ENCODE measurements at regions not wholly inside any gene's neighbourhood (a gene's known extent, or its start where the extent isn't known, plus 50 kb on each side); places are given as distances from the start of the nearest gene placed in this dataset.
A peak's percentile ranks its signal among the peaks of the same experiment; 100 is the strongest.

DNA sequence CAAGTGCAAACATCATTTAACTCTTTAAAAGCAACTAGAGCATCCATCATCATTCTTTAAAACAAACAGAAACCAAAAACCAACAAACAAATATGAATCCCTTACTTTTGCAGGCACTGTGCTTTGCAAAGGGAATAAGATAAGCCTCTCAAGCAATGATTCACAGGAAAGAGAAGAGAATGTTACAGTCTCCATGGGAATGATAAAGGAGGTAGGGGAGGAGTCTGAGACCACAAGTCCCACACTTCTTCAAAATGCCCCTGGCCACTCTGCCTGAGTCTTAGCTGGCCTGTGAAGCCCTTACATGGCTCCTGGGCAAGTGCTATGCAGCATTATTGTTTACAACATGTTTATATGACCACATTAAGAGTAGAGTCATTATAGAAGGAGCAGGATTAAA lies 257.7 kb upstream of the MARCKS start:
- TF ChIP-seq ZFX (IDR thresholded peaks at IDR 0.05): no peak
- TF ChIP-seq, protein P1, sequence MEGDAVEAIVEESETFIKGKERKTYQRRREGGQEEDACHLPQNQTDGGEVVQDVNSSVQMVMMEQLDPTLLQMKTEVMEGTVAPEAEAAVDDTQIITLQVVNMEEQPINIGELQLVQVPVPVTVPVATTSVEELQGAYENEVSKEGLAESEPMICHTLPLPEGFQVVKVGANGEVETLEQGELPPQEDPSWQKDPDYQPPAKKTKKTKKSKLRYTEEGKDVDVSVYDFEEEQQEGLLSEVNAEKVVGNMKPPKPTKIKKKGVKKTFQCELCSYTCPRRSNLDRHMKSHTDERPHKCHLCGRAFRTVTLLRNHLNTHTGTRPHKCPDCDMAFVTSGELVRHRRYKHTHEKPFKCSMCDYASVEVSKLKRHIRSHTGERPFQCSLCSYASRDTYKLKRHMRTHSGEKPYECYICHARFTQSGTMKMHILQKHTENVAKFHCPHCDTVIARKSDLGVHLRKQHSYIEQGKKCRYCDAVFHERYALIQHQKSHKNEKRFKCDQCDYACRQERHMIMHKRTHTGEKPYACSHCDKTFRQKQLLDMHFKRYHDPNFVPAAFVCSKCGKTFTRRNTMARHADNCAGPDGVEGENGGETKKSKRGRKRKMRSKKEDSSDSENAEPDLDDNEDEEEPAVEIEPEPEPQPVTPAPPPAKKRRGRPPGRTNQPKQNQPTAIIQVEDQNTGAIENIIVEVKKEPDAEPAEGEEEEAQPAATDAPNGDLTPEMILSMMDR (conservative IDR thresholded peaks at IDR 0.05): no peak
- H3K27ac ChIP-seq: no peak overlapping the region

DNA sequence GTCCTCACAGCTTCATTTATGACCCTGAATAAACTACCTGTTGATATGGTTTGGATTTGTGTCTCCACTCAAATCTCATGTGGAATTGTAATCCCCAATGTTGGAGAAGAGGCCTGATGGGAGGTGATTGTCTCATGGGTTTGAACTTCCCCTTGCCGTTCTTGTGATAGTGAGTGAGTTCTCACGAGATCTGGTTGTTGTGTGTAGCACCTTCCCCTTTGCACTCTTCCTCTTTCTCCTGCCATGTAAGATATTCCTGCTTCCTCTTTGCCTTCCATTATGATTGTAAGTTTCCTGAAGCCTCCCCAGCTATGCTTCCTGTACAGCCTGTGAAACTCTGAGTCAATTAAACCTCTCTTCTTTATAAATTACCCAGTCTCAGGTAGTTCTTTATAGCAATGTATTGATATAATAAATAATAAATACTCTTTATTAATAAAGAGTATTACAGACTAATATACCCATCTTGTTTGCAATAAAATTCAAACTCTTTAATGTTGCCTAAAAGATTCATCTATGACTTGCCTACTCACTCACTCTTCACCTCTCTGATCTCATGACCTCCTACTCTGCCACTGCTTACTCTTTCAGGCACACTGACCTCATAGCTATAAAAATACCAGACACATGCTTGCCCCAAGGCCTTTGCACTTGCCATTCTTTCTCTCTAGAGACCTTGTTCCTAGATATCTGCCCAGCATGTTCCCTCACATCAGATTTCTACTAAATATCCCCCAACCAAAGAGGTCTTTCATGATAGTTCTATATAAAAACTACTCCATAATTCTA lies 256.4 kb upstream of the MARCKS start:
- TF ChIP-seq ZFX (IDR thresholded peaks at IDR 0.05): no peak
- TF ChIP-seq, protein P1 (conservative IDR thresholded peaks at IDR 0.05): no peak
- H3K27ac ChIP-seq: no peak overlapping the region

DNA sequence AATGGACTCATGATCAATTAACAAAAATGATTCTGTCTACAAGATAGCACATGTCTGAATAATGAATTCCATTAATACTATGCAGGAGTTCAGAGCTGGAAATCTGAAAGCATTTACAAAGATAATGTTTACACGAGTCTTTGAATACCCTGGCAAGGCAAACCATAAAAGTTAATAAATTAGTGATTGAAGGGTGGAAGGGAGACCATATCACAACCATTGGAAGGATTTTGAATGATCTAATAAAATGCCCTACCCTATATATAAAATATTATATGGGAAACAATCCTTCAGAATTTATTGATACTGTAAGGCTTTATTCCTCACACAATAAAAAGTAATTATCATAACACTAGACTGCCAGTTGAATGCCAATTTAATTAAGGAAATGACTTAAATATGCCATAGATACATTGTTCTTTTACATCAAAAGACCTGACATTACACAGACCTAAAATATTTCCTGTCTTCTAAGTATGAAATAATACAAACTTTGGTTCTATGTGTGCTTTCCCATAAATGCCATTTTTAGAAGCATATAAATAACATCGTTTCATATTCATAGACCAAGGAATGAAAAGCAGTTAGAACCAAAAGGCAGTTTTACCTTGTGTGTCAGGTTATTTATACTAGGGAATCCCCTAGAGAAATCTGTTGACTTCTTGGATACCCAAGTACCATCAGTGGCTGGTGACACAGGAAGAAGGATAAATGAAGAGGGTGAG lies 249.2 kb upstream of the MARCKS start:
- TF ChIP-seq, protein P1 (conservative IDR thresholded peaks at IDR 0.05): no peak
- TF ChIP-seq ZFX (IDR thresholded peaks at IDR 0.05): no peak

DNA sequence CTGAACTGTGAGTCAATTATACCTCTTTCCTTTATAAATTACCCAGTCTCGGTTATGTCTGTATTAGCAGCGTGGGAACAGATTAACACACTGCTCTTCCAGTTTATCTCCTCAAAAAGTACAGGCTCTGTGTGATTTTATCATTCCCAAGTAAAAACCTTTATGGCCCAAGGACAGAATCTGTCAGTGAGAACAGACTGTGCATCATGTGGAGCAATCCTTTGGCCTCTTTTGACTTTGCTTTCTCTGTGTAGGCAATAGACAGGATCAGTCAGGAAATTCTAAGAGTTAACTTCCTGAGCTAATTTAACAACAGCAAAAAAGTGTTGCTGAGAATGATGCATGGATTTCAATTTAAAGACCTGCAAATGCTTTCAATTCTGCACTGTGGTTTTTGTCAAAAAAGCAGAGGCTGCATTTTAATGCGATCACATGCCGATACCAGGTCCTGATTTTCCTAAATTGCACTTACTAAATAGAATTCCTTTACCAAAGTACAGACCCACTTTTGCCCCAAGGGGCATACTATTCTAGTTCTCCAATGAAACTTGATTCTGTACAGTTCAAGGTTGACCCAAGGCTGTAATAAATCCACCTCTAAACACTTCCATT lies 246.7 kb upstream of the MARCKS start:
- no peak overlapping the region for H3K27ac ChIP-seq
- TF ChIP-seq, protein P1 (conservative IDR thresholded peaks at IDR 0.05): no peak
- no peak for TF ChIP-seq ZFX (IDR thresholded peaks at IDR 0.05)

More for the DNA sequence above, 249.2 kb upstream of the MARCKS start:
- no peak overlapping the region for H3K27ac ChIP-seq

DNA sequence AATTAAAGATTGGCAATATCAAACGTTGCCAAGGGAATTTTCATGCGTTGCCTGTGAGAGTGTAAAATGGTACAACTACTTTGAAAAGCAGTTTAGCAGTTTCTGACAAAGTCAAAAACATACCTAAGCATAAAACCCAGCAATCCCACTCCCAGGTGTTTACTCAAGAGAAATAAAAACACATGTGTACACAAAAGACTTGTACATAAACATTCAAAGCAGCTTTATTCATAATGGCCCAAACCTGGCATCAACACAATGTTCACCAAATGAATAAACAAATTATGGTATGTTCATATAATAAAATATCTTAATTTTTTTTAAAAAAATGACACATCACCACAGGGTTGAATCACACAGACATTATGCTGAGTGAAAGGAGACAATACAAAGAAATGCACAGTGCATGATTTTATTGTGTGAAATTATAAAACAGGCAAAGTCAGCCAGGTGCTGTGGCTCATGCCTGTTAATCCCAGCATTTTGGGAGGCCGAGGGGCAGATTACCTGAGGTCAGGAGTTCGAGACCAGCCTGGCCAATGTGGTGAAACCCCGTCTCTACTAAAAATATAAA lies 240.4 kb upstream of the MARCKS start:
- H3K27ac ChIP-seq: no peak overlapping the region

DNA sequence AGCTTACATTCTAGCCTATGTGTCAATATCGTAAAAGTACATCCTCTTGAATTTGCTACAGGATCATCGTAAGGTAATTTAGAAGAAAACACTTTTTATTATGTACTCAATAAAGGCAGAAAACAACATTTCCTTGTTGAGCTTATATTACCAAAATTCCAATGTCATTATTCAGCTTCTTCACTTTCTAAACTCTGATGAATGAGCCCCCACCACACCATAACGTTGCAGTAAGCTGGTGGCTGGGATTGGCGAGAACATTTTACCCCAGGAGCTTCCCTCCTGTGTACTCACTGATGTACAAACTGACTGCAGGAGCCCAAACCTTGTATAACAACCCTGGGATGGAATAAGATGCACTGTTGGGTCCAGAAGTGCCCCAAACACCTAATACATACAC lies 238.1 kb upstream of the MARCKS start:
- peak overlapping the region; percentile 5; the same call in 1 of the 2 replicates for H3K27ac ChIP-seq
- TF ChIP-seq ZFX (IDR thresholded peaks at IDR 0.05): no peak
- TF ChIP-seq, protein P1 (conservative IDR thresholded peaks at IDR 0.05): no peak

More for the DNA sequence above, 240.4 kb upstream of the MARCKS start:
- TF ChIP-seq, protein P1 (conservative IDR thresholded peaks at IDR 0.05): no peak
- no peak for TF ChIP-seq ZFX (IDR thresholded peaks at IDR 0.05)

Data from C4-2B (cell line).